ENCODE measurements at regions not wholly inside any gene's neighbourhood (a gene's known extent, or its start where the extent isn't known, plus 50 kb on each side); places are given as distances from the start of the nearest gene placed in this dataset.
"Not testable (repeated sequence)": the region's sequence is repeated elsewhere in the genome, so short reads cannot be mapped to it uniquely, and the experiment has no call there.

DNA sequence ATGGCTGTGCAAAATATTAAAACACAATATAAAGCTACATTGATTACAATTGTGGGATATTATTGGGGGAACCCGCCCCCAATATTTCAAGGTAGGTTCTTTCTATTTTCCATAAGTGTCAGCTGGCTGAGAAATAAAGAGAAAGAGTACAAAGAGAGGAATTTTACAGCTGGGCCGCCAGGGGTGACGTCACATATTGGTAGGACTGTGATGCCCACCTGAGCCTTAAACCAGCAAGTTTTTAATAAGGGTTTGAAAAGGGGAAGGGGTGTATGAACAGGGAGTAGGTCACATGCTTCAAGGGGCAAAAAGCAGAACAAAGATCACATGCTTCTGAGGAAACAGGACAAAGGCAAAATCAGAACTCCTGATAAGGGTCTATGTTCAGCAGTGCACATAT is 219.3 kb upstream of the CNTNAP5 start:
- TF ChIP-seq, protein P1, sequence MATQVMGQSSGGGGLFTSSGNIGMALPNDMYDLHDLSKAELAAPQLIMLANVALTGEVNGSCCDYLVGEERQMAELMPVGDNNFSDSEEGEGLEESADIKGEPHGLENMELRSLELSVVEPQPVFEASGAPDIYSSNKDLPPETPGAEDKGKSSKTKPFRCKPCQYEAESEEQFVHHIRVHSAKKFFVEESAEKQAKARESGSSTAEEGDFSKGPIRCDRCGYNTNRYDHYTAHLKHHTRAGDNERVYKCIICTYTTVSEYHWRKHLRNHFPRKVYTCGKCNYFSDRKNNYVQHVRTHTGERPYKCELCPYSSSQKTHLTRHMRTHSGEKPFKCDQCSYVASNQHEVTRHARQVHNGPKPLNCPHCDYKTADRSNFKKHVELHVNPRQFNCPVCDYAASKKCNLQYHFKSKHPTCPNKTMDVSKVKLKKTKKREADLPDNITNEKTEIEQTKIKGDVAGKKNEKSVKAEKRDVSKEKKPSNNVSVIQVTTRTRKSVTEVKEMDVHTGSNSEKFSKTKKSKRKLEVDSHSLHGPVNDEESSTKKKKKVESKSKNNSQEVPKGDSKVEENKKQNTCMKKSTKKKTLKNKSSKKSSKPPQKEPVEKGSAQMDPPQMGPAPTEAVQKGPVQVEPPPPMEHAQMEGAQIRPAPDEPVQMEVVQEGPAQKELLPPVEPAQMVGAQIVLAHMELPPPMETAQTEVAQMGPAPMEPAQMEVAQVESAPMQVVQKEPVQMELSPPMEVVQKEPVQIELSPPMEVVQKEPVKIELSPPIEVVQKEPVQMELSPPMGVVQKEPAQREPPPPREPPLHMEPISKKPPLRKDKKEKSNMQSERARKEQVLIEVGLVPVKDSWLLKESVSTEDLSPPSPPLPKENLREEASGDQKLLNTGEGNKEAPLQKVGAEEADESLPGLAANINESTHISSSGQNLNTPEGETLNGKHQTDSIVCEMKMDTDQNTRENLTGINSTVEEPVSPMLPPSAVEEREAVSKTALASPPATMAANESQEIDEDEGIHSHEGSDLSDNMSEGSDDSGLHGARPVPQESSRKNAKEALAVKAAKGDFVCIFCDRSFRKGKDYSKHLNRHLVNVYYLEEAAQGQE (IDR thresholded peaks at IDR 0.05; ENCODE audit: low read depth, low read length), result not testable (repeated sequence)
- TF ChIP-seq, protein P2, sequence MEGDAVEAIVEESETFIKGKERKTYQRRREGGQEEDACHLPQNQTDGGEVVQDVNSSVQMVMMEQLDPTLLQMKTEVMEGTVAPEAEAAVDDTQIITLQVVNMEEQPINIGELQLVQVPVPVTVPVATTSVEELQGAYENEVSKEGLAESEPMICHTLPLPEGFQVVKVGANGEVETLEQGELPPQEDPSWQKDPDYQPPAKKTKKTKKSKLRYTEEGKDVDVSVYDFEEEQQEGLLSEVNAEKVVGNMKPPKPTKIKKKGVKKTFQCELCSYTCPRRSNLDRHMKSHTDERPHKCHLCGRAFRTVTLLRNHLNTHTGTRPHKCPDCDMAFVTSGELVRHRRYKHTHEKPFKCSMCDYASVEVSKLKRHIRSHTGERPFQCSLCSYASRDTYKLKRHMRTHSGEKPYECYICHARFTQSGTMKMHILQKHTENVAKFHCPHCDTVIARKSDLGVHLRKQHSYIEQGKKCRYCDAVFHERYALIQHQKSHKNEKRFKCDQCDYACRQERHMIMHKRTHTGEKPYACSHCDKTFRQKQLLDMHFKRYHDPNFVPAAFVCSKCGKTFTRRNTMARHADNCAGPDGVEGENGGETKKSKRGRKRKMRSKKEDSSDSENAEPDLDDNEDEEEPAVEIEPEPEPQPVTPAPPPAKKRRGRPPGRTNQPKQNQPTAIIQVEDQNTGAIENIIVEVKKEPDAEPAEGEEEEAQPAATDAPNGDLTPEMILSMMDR (IDR thresholded peaks at IDR 0.05), result not testable (repeated sequence)
- TF ChIP-seq GABPA (IDR thresholded peaks at IDR 0.05; ENCODE audit: low read depth); POLR2AphosphoS5 (IDR thresholded peaks at IDR 0.05; ENCODE audit: low read depth, low read length); EP300 (IDR thresholded peaks at IDR 0.05; ENCODE audit: borderline replicate concordance in 1 of 2, low read depth in 1 of 2, low read length in 1 of 2); TAF1 (IDR thresholded peaks at IDR 0.05; ENCODE audit: borderline replicate concordance, low read depth, low read length): not testable (repeated sequence)
- TF ChIP-seq, protein P3, sequence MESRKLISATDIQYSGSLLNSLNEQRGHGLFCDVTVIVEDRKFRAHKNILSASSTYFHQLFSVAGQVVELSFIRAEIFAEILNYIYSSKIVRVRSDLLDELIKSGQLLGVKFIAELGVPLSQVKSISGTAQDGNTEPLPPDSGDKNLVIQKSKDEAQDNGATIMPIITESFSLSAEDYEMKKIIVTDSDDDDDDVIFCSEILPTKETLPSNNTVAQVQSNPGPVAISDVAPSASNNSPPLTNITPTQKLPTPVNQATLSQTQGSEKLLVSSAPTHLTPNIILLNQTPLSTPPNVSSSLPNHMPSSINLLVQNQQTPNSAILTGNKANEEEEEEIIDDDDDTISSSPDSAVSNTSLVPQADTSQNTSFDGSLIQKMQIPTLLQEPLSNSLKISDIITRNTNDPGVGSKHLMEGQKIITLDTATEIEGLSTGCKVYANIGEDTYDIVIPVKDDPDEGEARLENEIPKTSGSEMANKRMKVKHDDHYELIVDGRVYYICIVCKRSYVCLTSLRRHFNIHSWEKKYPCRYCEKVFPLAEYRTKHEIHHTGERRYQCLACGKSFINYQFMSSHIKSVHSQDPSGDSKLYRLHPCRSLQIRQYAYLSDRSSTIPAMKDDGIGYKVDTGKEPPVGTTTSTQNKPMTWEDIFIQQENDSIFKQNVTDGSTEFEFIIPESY (IDR thresholded peaks at IDR 0.05; ENCODE audit: borderline replicate concordance, low read depth), result not testable (repeated sequence)
- TF ChIP-seq, protein P4, sequence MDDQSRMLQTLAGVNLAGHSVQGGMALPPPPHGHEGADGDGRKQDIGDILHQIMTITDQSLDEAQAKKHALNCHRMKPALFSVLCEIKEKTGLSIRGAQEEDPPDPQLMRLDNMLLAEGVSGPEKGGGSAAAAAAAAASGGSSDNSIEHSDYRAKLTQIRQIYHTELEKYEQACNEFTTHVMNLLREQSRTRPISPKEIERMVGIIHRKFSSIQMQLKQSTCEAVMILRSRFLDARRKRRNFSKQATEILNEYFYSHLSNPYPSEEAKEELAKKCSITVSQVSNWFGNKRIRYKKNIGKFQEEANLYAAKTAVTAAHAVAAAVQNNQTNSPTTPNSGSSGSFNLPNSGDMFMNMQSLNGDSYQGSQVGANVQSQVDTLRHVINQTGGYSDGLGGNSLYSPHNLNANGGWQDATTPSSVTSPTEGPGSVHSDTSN (IDR thresholded peaks at IDR 0.05), result not testable (repeated sequence)

Measured in SK-N-SH (cell line).